ENCODE measurements at regions not wholly inside any gene's neighbourhood (a gene's known extent, or its start where the extent isn't known, plus 50 kb on each side); places are given as distances from the start of the nearest gene placed in this dataset.
"Not testable (repeated sequence)": the region's sequence is repeated elsewhere in the genome, so short reads cannot be mapped to it uniquely, and the experiment has no call there.

GRCh38 chr10:23643111-23643780, 204.4 kb downstream of the OTUD1 start:
- DNase-seq (ENCODE audit: extremely low spot score) = no peak
- no peak for TF ChIP-seq TARDBP (IDR thresholded peaks at IDR 0.05)
- TF ChIP-seq BHLHE40 (IDR thresholded peaks at IDR 0.05; ENCODE audit: borderline replicate concordance) = no peak
- TF ChIP-seq ARNT (IDR thresholded peaks at IDR 0.05) = no peak
- no peak for TF ChIP-seq SP1 (IDR thresholded peaks at IDR 0.05)
- TF ChIP-seq L3MBTL2 (conservative IDR thresholded peaks at IDR 0.05) = no peak
- TF ChIP-seq FOXA1 (IDR thresholded peaks at IDR 0.05) = no peak
- TF ChIP-seq CTBP1 (IDR thresholded peaks at IDR 0.05; ENCODE audit: borderline replicate concordance) = no peak
- no peak for TF ChIP-seq ZNF384 (IDR thresholded peaks at IDR 0.05)
- TF ChIP-seq ELF4 (IDR thresholded peaks at IDR 0.05) = no peak
- POLR2A ChIA-PET = no interaction called here
- CTCF ChIA-PET = no interaction called here

DNA sequence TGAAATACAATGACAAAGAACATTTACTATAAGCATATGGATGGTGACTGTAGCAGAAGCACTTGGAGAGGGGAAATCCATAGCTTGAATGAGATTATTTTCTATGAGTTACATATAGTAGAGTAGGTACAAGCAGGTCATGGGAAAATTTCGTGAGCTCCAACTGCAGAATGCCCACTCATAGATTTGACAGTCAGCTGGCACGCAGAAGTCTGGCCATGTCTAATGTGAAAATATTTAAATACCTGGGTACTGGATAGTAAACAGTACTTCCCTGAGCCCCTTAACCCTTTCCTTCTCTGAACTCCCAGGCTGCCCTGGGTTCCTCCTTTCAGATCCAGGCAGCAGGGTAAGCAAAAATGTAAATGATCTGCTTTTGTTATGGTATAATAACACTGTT, 209.7 kb downstream of the OTUD1 start:
- ChIA-PET POLR2A (no interaction called here), CTCF (no interaction called here)
- no peak for DNase-seq (ENCODE audit: extremely low spot score)
- TF ChIP-seq CTBP1 (IDR thresholded peaks at IDR 0.05; ENCODE audit: borderline replicate concordance) = no peak
- no peak for TF ChIP-seq FOXM1 (IDR thresholded peaks at IDR 0.05; ENCODE audit: borderline replicate concordance)

DNA sequence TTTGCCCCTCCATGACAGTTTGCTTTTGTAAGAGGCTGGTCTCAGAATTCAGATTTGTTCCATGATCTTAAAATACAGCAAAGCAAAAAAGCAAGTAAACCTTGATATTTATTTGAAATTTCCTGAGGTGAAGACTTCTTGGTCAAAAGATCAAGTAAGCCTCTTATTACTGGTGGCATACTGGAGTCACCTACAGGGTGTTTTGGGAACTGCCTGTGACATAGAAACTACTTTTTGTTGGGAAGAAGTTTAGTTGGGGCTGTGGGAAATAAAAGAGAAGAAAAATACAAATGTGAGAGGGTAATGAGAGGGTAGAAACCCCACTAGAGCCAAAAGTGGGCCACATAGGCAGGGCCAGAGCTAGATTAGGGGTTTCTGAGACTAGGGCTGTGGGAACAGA, 217.9 kb downstream of the OTUD1 start:
- DNase-seq (ENCODE audit: extremely low spot score) = peak; percentile 21
- POLR2A ChIA-PET = no interaction called here
- CTCF ChIA-PET = no interaction called here
- no peak for TF ChIP-seq TARDBP (IDR thresholded peaks at IDR 0.05)
- no peak for TF ChIP-seq ELF4 (IDR thresholded peaks at IDR 0.05)
- no peak for TF ChIP-seq FOXA1 (IDR thresholded peaks at IDR 0.05)
- no peak for TF ChIP-seq FOXK2 (IDR thresholded peaks at IDR 0.05)
- TF ChIP-seq, protein P1, sequence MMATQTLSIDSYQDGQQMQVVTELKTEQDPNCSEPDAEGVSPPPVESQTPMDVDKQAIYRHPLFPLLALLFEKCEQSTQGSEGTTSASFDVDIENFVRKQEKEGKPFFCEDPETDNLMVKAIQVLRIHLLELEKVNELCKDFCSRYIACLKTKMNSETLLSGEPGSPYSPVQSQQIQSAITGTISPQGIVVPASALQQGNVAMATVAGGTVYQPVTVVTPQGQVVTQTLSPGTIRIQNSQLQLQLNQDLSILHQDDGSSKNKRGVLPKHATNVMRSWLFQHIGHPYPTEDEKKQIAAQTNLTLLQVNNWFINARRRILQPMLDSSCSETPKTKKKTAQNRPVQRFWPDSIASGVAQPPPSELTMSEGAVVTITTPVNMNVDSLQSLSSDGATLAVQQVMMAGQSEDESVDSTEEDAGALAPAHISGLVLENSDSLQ (IDR thresholded peaks at IDR 0.05) = no peak
- no peak for TF ChIP-seq FOXM1 (IDR thresholded peaks at IDR 0.05; ENCODE audit: borderline replicate concordance)
- TF ChIP-seq ARNT (IDR thresholded peaks at IDR 0.05) = no peak
- TF ChIP-seq NFRKB (IDR thresholded peaks at IDR 0.05) = no peak
- no peak for TF ChIP-seq CTBP1 (IDR thresholded peaks at IDR 0.05; ENCODE audit: borderline replicate concordance)
- TF ChIP-seq LEF1 (IDR thresholded peaks at IDR 0.05; ENCODE audit: borderline replicate concordance) = no peak
- TF ChIP-seq SP1 (IDR thresholded peaks at IDR 0.05) = no peak
- TF ChIP-seq HDGF (IDR thresholded peaks at IDR 0.05; ENCODE audit: borderline replicate concordance) = no peak
- no peak for TF ChIP-seq BHLHE40 (IDR thresholded peaks at IDR 0.05; ENCODE audit: borderline replicate concordance)
- no peak for TF ChIP-seq L3MBTL2 (conservative IDR thresholded peaks at IDR 0.05)

GRCh38 chr10:23657677-23658076, 218.8 kb downstream of the OTUD1 start:
- ChIA-PET POLR2A (no interaction called here), CTCF (no interaction called here)
- TF ChIP-seq ZNF384 (IDR thresholded peaks at IDR 0.05) = no peak
- no peak for TF ChIP-seq LEF1 (IDR thresholded peaks at IDR 0.05; ENCODE audit: borderline replicate concordance)
- TF ChIP-seq FOXM1 (IDR thresholded peaks at IDR 0.05; ENCODE audit: borderline replicate concordance) = no peak
- no peak for TF ChIP-seq ELF4 (IDR thresholded peaks at IDR 0.05)
- no peak for TF ChIP-seq NFRKB (IDR thresholded peaks at IDR 0.05)
- no peak for TF ChIP-seq FOXK2 (IDR thresholded peaks at IDR 0.05)
- no peak for DNase-seq (ENCODE audit: extremely low spot score)

DNA sequence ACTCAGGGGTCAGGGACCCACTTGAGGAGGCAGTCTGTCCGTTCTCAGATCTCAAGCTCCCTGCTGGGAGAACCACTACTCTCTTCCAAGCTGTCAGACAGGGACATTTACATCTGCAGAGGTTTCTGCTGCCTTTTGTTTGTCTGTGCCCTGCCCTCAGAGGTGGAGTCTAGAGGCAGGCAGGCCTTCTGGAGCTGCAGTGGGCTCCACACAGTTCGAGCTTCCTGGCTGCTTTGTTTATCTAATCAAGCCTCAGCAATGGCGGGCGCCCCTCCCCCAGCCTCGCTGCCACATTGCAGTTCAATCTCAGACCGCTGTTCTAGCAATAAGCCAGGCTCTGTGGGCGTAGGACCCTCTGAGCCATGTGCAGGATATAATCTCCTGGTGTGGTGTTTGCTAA, 233.0 kb downstream of the OTUD1 start:
- DNase-seq (ENCODE audit: extremely low spot score); CTCF ChIA-PET; POLR2A ChIA-PET: not testable (repeated sequence)

DNA sequence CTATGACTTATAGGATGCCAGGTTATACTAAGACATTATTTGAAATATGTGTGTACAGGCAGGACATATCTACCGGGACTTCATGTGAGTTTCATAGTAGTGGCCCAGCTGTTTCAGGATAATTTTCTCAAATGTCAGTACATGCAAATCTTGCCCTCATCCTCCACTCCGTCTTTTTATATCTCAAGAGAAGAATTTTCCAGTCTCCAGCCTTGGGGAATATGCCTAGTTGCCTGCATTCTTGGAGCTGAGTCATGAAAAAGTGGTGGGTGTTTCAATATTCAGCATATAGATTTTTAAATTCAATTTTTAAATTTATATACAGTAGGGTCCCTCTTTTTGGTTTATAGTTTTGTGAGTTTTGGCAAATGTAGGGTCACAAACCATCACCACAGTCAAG, 236.7 kb downstream of the OTUD1 start:
- CTCF ChIA-PET = no interaction called here
- TF ChIP-seq CTBP1 (IDR thresholded peaks at IDR 0.05; ENCODE audit: borderline replicate concordance) (no peak), TARDBP (IDR thresholded peaks at IDR 0.05) (no peak), ARNT (IDR thresholded peaks at IDR 0.05) (no peak), FOXM1 (IDR thresholded peaks at IDR 0.05; ENCODE audit: borderline replicate concordance) (no peak), NFRKB (IDR thresholded peaks at IDR 0.05) (no peak)
- DNase-seq (ENCODE audit: extremely low spot score) = no peak
- POLR2A ChIA-PET = no interaction called here

DNA sequence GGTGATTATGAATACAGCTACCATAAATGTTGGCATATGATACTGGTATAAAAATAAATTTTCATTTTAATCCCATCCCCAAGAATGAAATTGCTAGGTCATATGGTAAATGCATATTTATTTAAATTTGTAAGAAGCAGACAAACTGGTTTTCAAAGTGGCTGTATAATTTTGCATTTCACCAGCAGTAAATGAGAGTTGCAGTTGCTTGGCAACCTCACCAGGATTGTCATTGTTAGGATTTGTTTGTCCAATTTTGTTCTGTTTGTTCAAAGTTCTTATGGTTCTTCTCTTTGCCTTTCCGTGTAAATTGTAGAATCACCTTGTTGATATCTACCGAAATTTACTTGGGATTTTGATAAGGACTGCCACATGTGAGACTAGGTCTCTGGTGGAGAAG, 237.4 kb downstream of the OTUD1 start:
- CTCF ChIA-PET = no interaction called here
- no peak for DNase-seq (ENCODE audit: extremely low spot score)
- TF ChIP-seq ELF4 (IDR thresholded peaks at IDR 0.05) (no peak), SUZ12 (IDR thresholded peaks at IDR 0.05) (no peak), ZNF384 (IDR thresholded peaks at IDR 0.05) (no peak), FOXK2 (IDR thresholded peaks at IDR 0.05) (no peak), BHLHE40 (IDR thresholded peaks at IDR 0.05; ENCODE audit: borderline replicate concordance) (no peak), ARNT (IDR thresholded peaks at IDR 0.05) (no peak), CTBP1 (IDR thresholded peaks at IDR 0.05; ENCODE audit: borderline replicate concordance) (no peak), SP1 (IDR thresholded peaks at IDR 0.05) (no peak)
- TF ChIP-seq, protein P1 (IDR thresholded peaks at IDR 0.05) = no peak
- POLR2A ChIA-PET = no interaction called here

GRCh38 chr10:23686722-23687121, 247.8 kb downstream of the OTUD1 start:
- POLR2A ChIA-PET = no interaction called here
- TF ChIP-seq BHLHE40 (IDR thresholded peaks at IDR 0.05; ENCODE audit: borderline replicate concordance) = no peak
- TF ChIP-seq, protein P1 (IDR thresholded peaks at IDR 0.05) = no peak
- no peak for TF ChIP-seq HDGF (IDR thresholded peaks at IDR 0.05; ENCODE audit: borderline replicate concordance)
- TF ChIP-seq ZNF384 (IDR thresholded peaks at IDR 0.05) = no peak
- TF ChIP-seq NFRKB (IDR thresholded peaks at IDR 0.05) = no peak
- TF ChIP-seq ARNT (IDR thresholded peaks at IDR 0.05) = no peak
- no peak for TF ChIP-seq FOXA1 (IDR thresholded peaks at IDR 0.05)
- CTCF ChIA-PET = no interaction called here
- DNase-seq (ENCODE audit: extremely low spot score) = peak; percentile 15

Data from HEK293T (cell line).